ENCODE measurements at regions not wholly inside any gene's neighbourhood (a gene's known extent, or its start where the extent isn't known, plus 50 kb on each side); places are given as distances from the start of the nearest gene placed in this dataset.

DNA sequence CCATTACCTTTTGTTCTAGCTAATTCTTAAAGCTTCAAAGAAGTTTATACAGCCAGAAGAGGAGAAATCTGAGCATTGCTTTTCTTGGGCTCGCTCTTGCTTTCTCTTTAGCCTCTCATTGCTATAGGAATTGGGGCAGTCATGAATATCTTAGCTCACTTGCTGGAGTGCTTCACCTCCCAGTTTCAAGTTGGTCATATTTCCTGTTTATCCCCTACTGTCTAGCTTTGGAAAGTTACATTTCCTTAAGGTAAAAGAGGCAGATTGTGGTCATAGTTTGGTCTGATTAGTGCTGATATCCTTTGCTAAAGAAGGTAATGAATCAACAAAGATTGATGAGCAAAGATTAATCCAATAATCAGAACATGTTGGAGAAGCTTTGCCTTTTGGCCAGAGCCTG is 77.7 kb upstream of the GLI3 start:
- TF ChIP-seq RFX5 (IDR thresholded peaks at IDR 0.05; ENCODE audit: low read length) (no peak), TEAD4 (IDR thresholded peaks at IDR 0.05; ENCODE audit: borderline replicate concordance, insufficient read depth) (no peak), POLR2AphosphoS5 (IDR thresholded peaks at IDR 0.05; ENCODE audit: low read depth, low read length) (no peak), ZBTB33 (IDR thresholded peaks at IDR 0.05; ENCODE audit: borderline replicate concordance, low read depth) (no peak), YY1 (IDR thresholded peaks at IDR 0.05; ENCODE audit: low read depth) (no peak), REST (IDR thresholded peaks at IDR 0.05; ENCODE audit: low read depth, low read length) (no peak), RXRA (IDR thresholded peaks at IDR 0.05; ENCODE audit: borderline replicate concordance, low read depth) (no peak), FOXM1 (IDR thresholded peaks at IDR 0.05; ENCODE audit: low read depth) (no peak), RAD21 (IDR thresholded peaks at IDR 0.05; ENCODE audit: low read length) (no peak), SMC3 (IDR thresholded peaks at IDR 0.05; ENCODE audit: low read depth, low read length) (no peak), TAF1 (IDR thresholded peaks at IDR 0.05; ENCODE audit: borderline replicate concordance, low read depth, low read length) (no peak), SIN3A (IDR thresholded peaks at IDR 0.05; ENCODE audit: borderline replicate concordance, low read depth, low read length) (no peak)
- TF ChIP-seq, protein P1, sequence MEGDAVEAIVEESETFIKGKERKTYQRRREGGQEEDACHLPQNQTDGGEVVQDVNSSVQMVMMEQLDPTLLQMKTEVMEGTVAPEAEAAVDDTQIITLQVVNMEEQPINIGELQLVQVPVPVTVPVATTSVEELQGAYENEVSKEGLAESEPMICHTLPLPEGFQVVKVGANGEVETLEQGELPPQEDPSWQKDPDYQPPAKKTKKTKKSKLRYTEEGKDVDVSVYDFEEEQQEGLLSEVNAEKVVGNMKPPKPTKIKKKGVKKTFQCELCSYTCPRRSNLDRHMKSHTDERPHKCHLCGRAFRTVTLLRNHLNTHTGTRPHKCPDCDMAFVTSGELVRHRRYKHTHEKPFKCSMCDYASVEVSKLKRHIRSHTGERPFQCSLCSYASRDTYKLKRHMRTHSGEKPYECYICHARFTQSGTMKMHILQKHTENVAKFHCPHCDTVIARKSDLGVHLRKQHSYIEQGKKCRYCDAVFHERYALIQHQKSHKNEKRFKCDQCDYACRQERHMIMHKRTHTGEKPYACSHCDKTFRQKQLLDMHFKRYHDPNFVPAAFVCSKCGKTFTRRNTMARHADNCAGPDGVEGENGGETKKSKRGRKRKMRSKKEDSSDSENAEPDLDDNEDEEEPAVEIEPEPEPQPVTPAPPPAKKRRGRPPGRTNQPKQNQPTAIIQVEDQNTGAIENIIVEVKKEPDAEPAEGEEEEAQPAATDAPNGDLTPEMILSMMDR (IDR thresholded peaks at IDR 0.05): no peak
- TF ChIP-seq, protein P2, sequence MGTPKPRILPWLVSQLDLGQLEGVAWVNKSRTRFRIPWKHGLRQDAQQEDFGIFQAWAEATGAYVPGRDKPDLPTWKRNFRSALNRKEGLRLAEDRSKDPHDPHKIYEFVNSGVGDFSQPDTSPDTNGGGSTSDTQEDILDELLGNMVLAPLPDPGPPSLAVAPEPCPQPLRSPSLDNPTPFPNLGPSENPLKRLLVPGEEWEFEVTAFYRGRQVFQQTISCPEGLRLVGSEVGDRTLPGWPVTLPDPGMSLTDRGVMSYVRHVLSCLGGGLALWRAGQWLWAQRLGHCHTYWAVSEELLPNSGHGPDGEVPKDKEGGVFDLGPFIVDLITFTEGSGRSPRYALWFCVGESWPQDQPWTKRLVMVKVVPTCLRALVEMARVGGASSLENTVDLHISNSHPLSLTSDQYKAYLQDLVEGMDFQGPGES (IDR thresholded peaks at IDR 0.05; ENCODE audit: low read depth, low read length): no peak

Data from SK-N-SH (cell line).